ENCODE measurements at regions not wholly inside any gene's neighbourhood (a gene's known extent, or its start where the extent isn't known, plus 50 kb on each side); places are given as distances from the start of the nearest gene placed in this dataset.

GRCh38 chr5:24742334-24742733 is 97.6 kb upstream of the CDH10 start:
- no peak for TF ChIP-seq POLR2A (IDR thresholded peaks at IDR 0.05; ENCODE audit: low read length)
- TF ChIP-seq CTCF (IDR thresholded peaks at IDR 0.05): no peak
- no peak for TF ChIP-seq SREBF2 (IDR thresholded peaks at IDR 0.05)
- no peak for TF ChIP-seq MAFK (IDR thresholded peaks at IDR 0.05; ENCODE audit: partially characterized antibody)
- TF ChIP-seq POLR2AphosphoS2 (conservative IDR thresholded peaks at IDR 0.05; ENCODE audit: low read length): no peak
- TF ChIP-seq, protein P1, sequence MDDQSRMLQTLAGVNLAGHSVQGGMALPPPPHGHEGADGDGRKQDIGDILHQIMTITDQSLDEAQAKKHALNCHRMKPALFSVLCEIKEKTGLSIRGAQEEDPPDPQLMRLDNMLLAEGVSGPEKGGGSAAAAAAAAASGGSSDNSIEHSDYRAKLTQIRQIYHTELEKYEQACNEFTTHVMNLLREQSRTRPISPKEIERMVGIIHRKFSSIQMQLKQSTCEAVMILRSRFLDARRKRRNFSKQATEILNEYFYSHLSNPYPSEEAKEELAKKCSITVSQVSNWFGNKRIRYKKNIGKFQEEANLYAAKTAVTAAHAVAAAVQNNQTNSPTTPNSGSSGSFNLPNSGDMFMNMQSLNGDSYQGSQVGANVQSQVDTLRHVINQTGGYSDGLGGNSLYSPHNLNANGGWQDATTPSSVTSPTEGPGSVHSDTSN (IDR thresholded peaks at IDR 0.05): no peak
- TF ChIP-seq TP53 (CRISPR knock-in tag; IDR thresholded peaks at IDR 0.05): no peak
